A549 (cell line): ENCODE measurements at regions not wholly inside any gene's neighbourhood (a gene's known extent, or its start where the extent isn't known, plus 50 kb on each side); places are given as distances from the start of the nearest gene placed in this dataset.

Experiments
- ATAC-seq, 2 experiments: fragments of 200-7000 bp in 1 of 2; fragments of >200 bp in 1 of 2; cut with Nextera tagmentation in 1 of 2; cut with Tn5 transposase in 1 of 2; 3 replicates each; pipeline versions ENCODE4 v1.8.0 to v1.9.1; 2018 to 2020; ENCODE audit warnings: mild to moderate bottlenecking in 1 of 2, moderate library complexity in 1 of 2
- CTCF ChIA-PET: fragments of 300-600 bp; sonication (Branson Sonifier 250); formaldehyde crosslinking; extraction: SDS; loops from one replicate; lab custom pipeline; 2021; ENCODE audit warnings: antibody characterized with exemption, inconsistent platforms; lab: Yijun Ruan, JAX
- POLR2A ChIA-PET: fragments of 350-600 bp; formaldehyde crosslinking; extraction: SDS; loops from one replicate; lab custom pipeline; 2021; ENCODE audit warnings: antibody characterized with exemption, inconsistent platforms; lab: Yijun Ruan, JAX
- DNase-seq, 2 experiments: peaks; one replicate each; pipeline versions ENCODE4 v3.0.0 to v3.0.0-alpha.2; 2011 to 2016; ENCODE audit warnings: low read depth in 1 of 2, low spot score in 1 of 2
- FAIRE-seq: peaks from 2 replicates; lab custom pipeline; 2011; peaks lifted over from hg19 to GRCh38; lab: Jason Lieb, UNC
- H3K27ac ChIP-seq, 2 experiments: fragments of >200 bp; sonication (Bioruptor Twin); formaldehyde crosslinking; 3 replicates each; pipeline ENCODE4 v1.5.1; 2016 to 2017
- H3K4me1 ChIP-seq: fragments of >200 bp; sonication (Bioruptor Twin); formaldehyde crosslinking; 3 replicates; pipeline ENCODE4 v1.6.1; 2016
- H3K4me2 ChIP-seq: fragments of >200 bp; sonication (Bioruptor Twin); formaldehyde crosslinking; 3 replicates; pipeline ENCODE4 v1.6.1; 2016
- H3K4me3 ChIP-seq: fragments of >200 bp; sonication (Bioruptor Twin); formaldehyde crosslinking; 3 replicates; pipeline ENCODE4 v1.5.1; 2016
- H3K9me3 ChIP-seq: fragments of >200 bp; sonication (Bioruptor Twin); formaldehyde crosslinking; 3 replicates; pipeline ENCODE4 v1.6.1; 2016
- BHLHE40 ChIP-seq: IDR thresholded peaks from 2 replicates; pipeline ENCODE4 v1.6.1; 2012; ENCODE audit warnings: low read depth, low read length, inconsistent platforms
- EP300 ChIP-seq, 2 experiments: fragments of >200 bp; sonication (Bioruptor Twin); formaldehyde crosslinking; IDR thresholded peaks; 2 replicates in 1 of 2; 3 replicates in 1 of 2; pipeline ENCODE4 v1.6.1; 2016 to 2017
- ESRRA ChIP-seq: fragments of 150-350 bp; IDR thresholded peaks from 2 replicates; pipeline ENCODE4 v1.6.1; 2014; ENCODE audit warnings: mild to moderate bottlenecking, low read length, borderline replicate concordance
- FOSB ChIP-seq: fragments of 250-450 bp; sonication (Bioruptor Pico); IDR thresholded peaks from 2 replicates; pipeline ENCODE4 v1.5.0; 2020; ENCODE audit warnings: mild to moderate bottlenecking, moderate library complexity
- FOSL2 ChIP-seq, 2 experiments: fragments of 450-650 bp in 1 of 2; fragments of >200 bp in 1 of 2; sonication (Bioruptor Twin) in 1 of 2; formaldehyde crosslinking; IDR thresholded peaks; 2 replicates each; pipeline versions ENCODE4 v1.5.0 to v1.6.1; 2016 to 2020; ENCODE audit warnings: mild to moderate bottlenecking in 1 of 2, moderate library complexity in 1 of 2
- GATA3 ChIP-seq: IDR thresholded peaks from 2 replicates; pipeline ENCODE4 v1.6.1; 2012; ENCODE audit warnings: borderline replicate concordance
- HEYL ChIP-seq: fragments of 250-450 bp; sonication (Bioruptor Pico); IDR thresholded peaks from 2 replicates; pipeline ENCODE4 v1.8.0; 2021; ENCODE audit warnings: mild to moderate bottlenecking, moderate library complexity
- HOXA7 ChIP-seq: fragments of 250-450 bp; sonication (Bioruptor Pico); IDR thresholded peaks from 2 replicates; pipeline ENCODE4 v1.5.0; 2020; ENCODE audit warnings: mild to moderate bottlenecking, moderate library complexity
- HOXB13 ChIP-seq: fragments of 250-450 bp; sonication (Bioruptor Pico); IDR thresholded peaks from 2 replicates; pipeline ENCODE4 v1.5.0; 2020; ENCODE audit warnings: low read depth, mild to moderate bottlenecking, moderate library complexity
- HOXB5 ChIP-seq: fragments of 250-450 bp; sonication (Bioruptor Pico); IDR thresholded peaks from 2 replicates; pipeline ENCODE4 v1.5.0; 2020; ENCODE audit warnings: mild to moderate bottlenecking, moderate library complexity
- JUNB ChIP-seq: fragments of >200 bp; sonication (Bioruptor Twin); formaldehyde crosslinking; IDR thresholded peaks from 2 replicates; pipeline ENCODE4 v1.6.1; 2016
- KDM5A ChIP-seq: fragments of 200-600 bp; sonication (generic); IDR thresholded peaks from 2 replicates; pipeline ENCODE4 v1.6.1; 2016; ENCODE audit warnings: antibody characterized with exemption, mild to moderate bottlenecking
- POLR2AphosphoS2 ChIP-seq: conservative IDR thresholded peaks from 2 replicates; pipeline ENCODE4 v1.6.1; 2012; ENCODE audit warnings: low read length, improper control_type of control experiment, inconsistent platforms
- RARB ChIP-seq: fragments of 250-450 bp; sonication (Bioruptor Pico); IDR thresholded peaks from 2 replicates; pipeline ENCODE4 v1.8.0; 2021; ENCODE audit warnings: mild to moderate bottlenecking, moderate library complexity
- SMC3 ChIP-seq: fragments of >200 bp; sonication (Bioruptor Twin); formaldehyde crosslinking; IDR thresholded peaks from 3 replicates; pipeline ENCODE4 v1.6.1; 2018; ENCODE audit warnings: inconsistent platforms
- SREBF2 ChIP-seq: fragments of 450-650 bp; IDR thresholded peaks from 2 replicates; pipeline ENCODE4 v1.6.1; 2014; ENCODE audit warnings: mild to moderate bottlenecking, moderate library complexity
- TP53 ChIP-seq: fragments of 250-450 bp; sonication (Bioruptor Pico); IDR thresholded peaks from 2 replicates; pipeline ENCODE4 v1.5.0; 2021; ENCODE audit warnings: mild to moderate bottlenecking, moderate library complexity
- WGBS: methylation state at CpG from one replicate; pipeline ENCODE4 v1.1.6; 2017; ENCODE audit errors: missing lambda C conversion rate; 5-methylcytosine and 5-hydroxymethylcytosine counted together
- TF ChIP-seq, protein P1 (sequence below): fragments of 450-650 bp; IDR thresholded peaks from 2 replicates; pipeline ENCODE4 v1.6.1; 2014; ENCODE audit warnings: antibody characterized with exemption
- TF ChIP-seq, protein P2 (sequence below): IDR thresholded peaks from 2 replicates; pipeline ENCODE4 v1.6.1; 2012
- TF ChIP-seq, protein P3 (sequence below): fragments of 250-450 bp; sonication (Bioruptor Pico); IDR thresholded peaks from 2 replicates; pipeline ENCODE4 v1.5.0; 2021; ENCODE audit warnings: mild to moderate bottlenecking, moderate library complexity, borderline replicate concordance
- TF ChIP-seq, protein P4 (sequence below): fragments of >200 bp; sonication (Bioruptor Twin); formaldehyde crosslinking; IDR thresholded peaks from 3 replicates; pipeline ENCODE4 v1.5.1; 2016
- TF ChIP-seq, protein P5 (sequence below): fragments of >200 bp; sonication (Bioruptor Twin); formaldehyde crosslinking; IDR thresholded peaks from 2 replicates; pipeline ENCODE4 v1.6.1; 2016
- TF ChIP-seq, protein P6 (sequence below): IDR thresholded peaks from 2 replicates; pipeline ENCODE4 v1.6.1; 2012; ENCODE audit warnings: low read depth, borderline replicate concordance
- TF ChIP-seq, protein P7 (sequence below): fragments of 250-450 bp; sonication (Bioruptor Pico); IDR thresholded peaks from 2 replicates; pipeline ENCODE4 v1.5.0; 2020; ENCODE audit warnings: low read depth, mild to moderate bottlenecking, moderate library complexity

DNA sequence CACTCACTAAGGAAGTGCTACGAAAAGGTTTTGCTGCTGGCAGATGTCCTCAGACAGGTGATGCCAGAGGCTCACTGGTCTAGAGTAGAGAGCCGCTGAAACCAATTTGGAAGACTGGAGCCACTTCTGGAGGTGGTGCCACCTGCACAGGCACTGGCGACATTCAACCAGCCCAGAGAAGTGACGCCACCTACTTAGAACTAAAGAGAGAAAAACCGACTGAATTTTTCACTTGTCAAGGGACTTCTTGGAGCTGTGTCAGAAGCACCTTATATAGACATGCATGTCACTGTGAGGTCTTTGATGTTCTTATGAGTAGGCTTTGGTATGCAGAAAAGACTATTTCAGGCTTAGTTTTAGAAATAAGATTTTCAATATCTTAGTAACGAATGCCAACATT, 71.4 kb downstream of the BOD1L2 start:
- H3K27ac ChIP-seq: no peak overlapping the region
- peaks cover 9% of the 10 kb centered on the region for H3K4me1 ChIP-seq
- 90% methylated on average over 6 of the region's 6 CpGs for WGBS
- ChIA-PET POLR2A (no interaction called here), CTCF (no interaction called here)
- ATAC-seq: no peak
- DNase-seq: no peak
- H3K4me3 ChIP-seq: no peak overlapping the region
- FAIRE-seq: no peak
- H3K4me2 ChIP-seq: no peak overlapping the region
- TF ChIP-seq, protein P1, sequence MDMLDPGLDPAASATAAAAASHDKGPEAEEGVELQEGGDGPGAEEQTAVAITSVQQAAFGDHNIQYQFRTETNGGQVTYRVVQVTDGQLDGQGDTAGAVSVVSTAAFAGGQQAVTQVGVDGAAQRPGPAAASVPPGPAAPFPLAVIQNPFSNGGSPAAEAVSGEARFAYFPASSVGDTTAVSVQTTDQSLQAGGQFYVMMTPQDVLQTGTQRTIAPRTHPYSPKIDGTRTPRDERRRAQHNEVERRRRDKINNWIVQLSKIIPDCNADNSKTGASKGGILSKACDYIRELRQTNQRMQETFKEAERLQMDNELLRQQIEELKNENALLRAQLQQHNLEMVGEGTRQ: no peak
- no peak for TF ChIP-seq RARB
- TF ChIP-seq, protein P2, sequence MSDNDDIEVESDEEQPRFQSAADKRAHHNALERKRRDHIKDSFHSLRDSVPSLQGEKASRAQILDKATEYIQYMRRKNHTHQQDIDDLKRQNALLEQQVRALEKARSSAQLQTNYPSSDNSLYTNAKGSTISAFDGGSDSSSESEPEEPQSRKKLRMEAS: no peak
- no peaks in the 10 kb centered on the region for H3K9me3 ChIP-seq

DNA sequence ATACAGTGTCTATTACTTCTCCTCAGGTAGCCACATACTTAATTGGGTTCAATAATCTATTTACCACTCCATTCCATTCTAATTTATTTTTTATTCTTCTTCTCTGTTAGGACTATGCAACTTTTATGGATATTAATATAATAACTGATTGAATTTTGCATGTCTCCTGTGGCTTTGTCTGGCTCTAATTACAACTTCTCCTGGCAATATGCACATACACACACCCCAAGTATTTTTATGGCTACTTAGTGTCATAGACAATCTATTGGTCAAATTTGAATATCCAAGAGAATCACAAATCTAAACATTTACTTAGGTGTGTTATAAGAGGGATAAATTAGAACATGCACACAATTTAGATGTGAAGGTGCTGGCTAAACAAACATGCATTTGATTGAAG, 73.1 kb downstream of the BOD1L2 start:
- Histone ChIP-seq H3K4me2 (no peak overlapping the region), H3K4me3 (no peak overlapping the region), H3K4me1 (peaks cover 14% of the 10 kb centered on the region), H3K9me3 (no peaks in the 10 kb centered on the region), H3K27ac (no peak overlapping the region)
- ChIA-PET POLR2A (no interaction called here), CTCF (no interaction called here)
- DNase-seq: no peak
- TF ChIP-seq TP53 (CRISPR knock-in tag) (no peak), ESRRA (no peak), SMC3 (no peak), EP300 (IDR thresholded peaks at IDR 0.05) (no peak), KDM5A (no peak), SREBF2 (no peak), HEYL (CRISPR knock-in tag) (no peak), JUNB (no peak), HOXB13 (CRISPR knock-in tag) (no peak)
- TF ChIP-seq, protein P3, sequence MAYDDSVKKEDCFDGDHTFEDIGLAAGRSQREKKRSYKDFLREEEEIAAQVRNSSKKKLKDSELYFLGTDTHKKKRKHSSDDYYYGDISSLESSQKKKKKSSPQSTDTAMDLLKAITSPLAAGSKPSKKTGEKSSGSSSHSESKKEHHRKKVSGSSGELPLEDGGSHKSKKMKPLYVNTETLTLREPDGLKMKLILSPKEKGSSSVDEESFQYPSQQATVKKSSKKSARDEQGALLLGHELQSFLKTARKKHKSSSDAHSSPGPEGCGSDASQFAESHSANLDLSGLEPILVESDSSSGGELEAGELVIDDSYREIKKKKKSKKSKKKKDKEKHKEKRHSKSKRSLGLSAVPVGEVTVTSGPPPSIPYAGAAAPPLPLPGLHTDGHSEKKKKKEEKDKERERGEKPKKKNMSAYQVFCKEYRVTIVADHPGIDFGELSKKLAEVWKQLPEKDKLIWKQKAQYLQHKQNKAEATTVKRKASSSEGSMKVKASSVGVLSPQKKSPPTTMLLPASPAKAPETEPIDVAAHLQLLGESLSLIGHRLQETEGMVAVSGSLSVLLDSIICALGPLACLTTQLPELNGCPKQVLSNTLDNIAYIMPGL: no peak
- TF ChIP-seq, protein P4, sequence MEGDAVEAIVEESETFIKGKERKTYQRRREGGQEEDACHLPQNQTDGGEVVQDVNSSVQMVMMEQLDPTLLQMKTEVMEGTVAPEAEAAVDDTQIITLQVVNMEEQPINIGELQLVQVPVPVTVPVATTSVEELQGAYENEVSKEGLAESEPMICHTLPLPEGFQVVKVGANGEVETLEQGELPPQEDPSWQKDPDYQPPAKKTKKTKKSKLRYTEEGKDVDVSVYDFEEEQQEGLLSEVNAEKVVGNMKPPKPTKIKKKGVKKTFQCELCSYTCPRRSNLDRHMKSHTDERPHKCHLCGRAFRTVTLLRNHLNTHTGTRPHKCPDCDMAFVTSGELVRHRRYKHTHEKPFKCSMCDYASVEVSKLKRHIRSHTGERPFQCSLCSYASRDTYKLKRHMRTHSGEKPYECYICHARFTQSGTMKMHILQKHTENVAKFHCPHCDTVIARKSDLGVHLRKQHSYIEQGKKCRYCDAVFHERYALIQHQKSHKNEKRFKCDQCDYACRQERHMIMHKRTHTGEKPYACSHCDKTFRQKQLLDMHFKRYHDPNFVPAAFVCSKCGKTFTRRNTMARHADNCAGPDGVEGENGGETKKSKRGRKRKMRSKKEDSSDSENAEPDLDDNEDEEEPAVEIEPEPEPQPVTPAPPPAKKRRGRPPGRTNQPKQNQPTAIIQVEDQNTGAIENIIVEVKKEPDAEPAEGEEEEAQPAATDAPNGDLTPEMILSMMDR: no peak
- TF ChIP-seq, protein P5, sequence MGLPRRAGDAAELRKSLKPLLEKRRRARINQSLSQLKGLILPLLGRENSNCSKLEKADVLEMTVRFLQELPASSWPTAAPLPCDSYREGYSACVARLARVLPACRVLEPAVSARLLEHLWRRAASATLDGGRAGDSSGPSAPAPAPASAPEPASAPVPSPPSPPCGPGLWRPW: no peak
- FAIRE-seq: no peak
- no peak for ATAC-seq

DNA sequence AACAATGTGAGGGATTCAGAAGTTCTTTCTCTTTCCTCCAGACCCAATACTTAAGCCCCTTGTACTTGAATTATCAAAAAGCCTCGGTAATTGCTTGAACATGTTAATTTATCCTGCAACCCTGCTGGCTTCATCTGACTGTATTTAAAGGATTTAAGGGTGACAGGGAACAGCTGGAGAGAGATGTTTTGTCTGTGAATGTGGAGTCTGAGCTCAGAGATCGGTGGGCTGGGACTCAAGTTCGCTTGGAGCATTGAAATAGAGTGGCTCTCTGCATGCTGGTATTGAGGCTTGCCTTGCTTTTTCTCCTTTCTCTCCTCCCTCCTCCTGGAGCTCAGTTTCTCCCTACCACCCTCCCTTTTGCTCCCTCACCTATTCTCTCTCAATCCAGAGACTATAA, 73.6 kb downstream of the BOD1L2 start:
- FAIRE-seq: no peak
- ChIA-PET CTCF (no interaction called here), POLR2A (no interaction called here)
- H3K27ac ChIP-seq: no peak overlapping the region
- no peak overlapping the region for H3K4me3 ChIP-seq
- H3K4me2 ChIP-seq: no peak overlapping the region
- no peak for ATAC-seq
- peaks cover 14% of the 10 kb centered on the region for H3K4me1 ChIP-seq
- 70% methylated on average over 3 of the region's 3 CpGs for WGBS
- no peaks in the 10 kb centered on the region for H3K9me3 ChIP-seq
- DNase-seq: no peak
- TF ChIP-seq GATA3 (no peak), POLR2AphosphoS2 (no peak), HOXB5 (CRISPR knock-in tag) (no peak), BHLHE40 (no peak), FOSB (CRISPR knock-in tag) (no peak), HOXA7 (no peak), HEYL (CRISPR knock-in tag) (no peak), FOSL2 (IDR thresholded peaks at IDR 0.05) (no peak), FOSL2 (CRISPR knock-in tag; IDR thresholded peaks at IDR 0.05) (no peak)
- TF ChIP-seq, protein P6, sequence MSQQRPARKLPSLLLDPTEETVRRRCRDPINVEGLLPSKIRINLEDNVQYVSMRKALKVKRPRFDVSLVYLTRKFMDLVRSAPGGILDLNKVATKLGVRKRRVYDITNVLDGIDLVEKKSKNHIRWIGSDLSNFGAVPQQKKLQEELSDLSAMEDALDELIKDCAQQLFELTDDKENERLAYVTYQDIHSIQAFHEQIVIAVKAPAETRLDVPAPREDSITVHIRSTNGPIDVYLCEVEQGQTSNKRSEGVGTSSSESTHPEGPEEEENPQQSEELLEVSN: no peak
- TF ChIP-seq, protein P2: no peak
- TF ChIP-seq, protein P7, sequence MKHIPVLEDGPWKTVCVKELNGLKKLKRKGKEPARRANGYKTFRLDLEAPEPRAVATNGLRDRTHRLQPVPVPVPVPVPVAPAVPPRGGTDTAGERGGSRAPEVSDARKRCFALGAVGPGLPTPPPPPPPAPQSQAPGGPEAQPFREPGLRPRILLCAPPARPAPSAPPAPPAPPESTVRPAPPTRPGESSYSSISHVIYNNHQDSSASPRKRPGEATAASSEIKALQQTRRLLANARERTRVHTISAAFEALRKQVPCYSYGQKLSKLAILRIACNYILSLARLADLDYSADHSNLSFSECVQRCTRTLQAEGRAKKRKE: no peak
